ENCODE measurements at regions not wholly inside any gene's neighbourhood (a gene's known extent, or its start where the extent isn't known, plus 50 kb on each side); places are given as distances from the start of the nearest gene placed in this dataset.

GRCh38 chr4:74545448-74545847, 100.5 kb downstream of the AREG start:
- no peak overlapping the region; the same call in 1 of the 2 replicates for H3K27ac ChIP-seq
- TF ChIP-seq ZFX (IDR thresholded peaks at IDR 0.05; ENCODE audit: borderline replicate concordance) = no peak
- TF ChIP-seq, protein P1, sequence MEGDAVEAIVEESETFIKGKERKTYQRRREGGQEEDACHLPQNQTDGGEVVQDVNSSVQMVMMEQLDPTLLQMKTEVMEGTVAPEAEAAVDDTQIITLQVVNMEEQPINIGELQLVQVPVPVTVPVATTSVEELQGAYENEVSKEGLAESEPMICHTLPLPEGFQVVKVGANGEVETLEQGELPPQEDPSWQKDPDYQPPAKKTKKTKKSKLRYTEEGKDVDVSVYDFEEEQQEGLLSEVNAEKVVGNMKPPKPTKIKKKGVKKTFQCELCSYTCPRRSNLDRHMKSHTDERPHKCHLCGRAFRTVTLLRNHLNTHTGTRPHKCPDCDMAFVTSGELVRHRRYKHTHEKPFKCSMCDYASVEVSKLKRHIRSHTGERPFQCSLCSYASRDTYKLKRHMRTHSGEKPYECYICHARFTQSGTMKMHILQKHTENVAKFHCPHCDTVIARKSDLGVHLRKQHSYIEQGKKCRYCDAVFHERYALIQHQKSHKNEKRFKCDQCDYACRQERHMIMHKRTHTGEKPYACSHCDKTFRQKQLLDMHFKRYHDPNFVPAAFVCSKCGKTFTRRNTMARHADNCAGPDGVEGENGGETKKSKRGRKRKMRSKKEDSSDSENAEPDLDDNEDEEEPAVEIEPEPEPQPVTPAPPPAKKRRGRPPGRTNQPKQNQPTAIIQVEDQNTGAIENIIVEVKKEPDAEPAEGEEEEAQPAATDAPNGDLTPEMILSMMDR (IDR thresholded peaks at IDR 0.05) = no peak

DNA sequence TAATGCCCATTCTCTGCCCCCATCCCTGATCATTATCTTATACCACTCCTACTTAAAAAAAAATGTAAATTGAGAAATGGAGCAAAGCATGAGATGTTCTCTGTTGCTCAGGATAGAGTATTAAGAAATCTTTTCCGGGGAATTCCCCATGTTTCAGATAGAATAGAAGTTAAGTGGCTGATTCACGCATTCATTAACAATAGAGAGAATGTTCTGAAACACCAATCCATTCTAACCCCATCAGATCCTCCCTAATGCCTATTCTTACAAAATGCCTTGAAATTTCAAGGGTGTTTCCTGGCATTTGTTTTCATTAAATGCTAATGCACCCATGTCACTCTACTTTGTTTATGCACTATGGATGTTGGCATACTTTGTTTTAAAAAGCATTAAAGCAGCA, 101.1 kb downstream of the AREG start:
- no peak for TF ChIP-seq ZFX (IDR thresholded peaks at IDR 0.05; ENCODE audit: borderline replicate concordance)
- TF ChIP-seq, protein P1 (IDR thresholded peaks at IDR 0.05) = no peak
- H3K27ac ChIP-seq = no peak overlapping the region

DNA sequence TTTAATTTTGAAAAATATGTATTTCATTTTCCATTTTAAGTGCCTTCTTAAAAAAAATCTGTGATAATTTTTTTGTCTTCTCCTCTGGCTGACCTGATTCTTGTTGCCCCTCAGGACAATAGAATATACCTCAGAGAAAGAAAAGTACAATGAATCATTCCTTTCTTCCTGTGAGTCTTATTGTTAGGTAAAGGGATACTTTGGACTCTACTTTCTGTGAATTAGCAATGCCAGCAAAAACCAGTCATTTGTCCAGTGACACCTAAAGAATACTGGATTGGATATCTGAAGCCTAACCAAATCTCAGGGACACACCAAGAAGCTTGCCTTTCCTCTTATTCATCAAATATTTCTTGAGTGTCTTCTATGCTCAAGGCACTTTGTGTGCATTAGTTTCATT, 102.1 kb downstream of the AREG start:
- H3K27ac ChIP-seq = no peak overlapping the region
- TF ChIP-seq, protein P1 (IDR thresholded peaks at IDR 0.05) = no peak
- no peak for TF ChIP-seq ZFX (IDR thresholded peaks at IDR 0.05; ENCODE audit: borderline replicate concordance)

DNA sequence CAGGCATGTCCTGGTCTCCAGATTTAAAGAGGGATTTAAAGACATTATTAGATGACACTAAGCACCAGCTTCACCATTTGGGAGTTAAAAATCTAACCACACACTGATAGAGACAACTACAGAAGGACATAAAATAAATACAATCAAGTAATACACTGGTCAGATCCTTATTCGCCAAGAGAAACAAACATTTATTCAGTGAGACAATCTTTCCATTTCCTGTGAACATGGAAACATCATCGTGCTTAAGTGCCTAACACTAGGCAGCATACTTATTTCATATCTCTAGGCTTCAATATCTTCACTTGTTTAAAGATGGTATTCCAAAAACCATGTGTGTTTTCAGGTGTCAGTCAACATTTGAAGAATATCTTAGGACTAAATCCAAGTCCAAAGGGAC, 103.6 kb downstream of the AREG start:
- H3K27ac ChIP-seq = no peak overlapping the region

DNA sequence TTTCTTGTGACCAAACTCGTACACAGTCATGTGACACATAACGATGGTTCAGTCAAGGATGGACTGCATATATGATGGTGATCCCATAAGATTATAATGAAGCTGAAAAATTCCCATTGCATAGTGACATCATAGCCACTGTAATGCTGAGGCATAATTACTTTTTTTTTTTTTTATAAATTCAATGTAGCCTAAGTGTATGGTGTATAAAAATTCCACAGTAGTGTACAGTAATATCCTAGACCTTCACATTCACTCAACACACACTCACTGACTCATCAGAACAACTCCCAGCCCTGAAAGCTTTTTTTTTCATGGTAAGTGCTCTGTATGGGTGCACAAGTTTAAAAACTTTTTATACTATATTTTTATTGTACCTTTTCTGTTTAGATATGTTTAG, 105.0 kb downstream of the AREG start:
- no peak for TF ChIP-seq ZFX (IDR thresholded peaks at IDR 0.05; ENCODE audit: borderline replicate concordance)
- TF ChIP-seq, protein P1 (IDR thresholded peaks at IDR 0.05) = no peak
- no peak overlapping the region for H3K27ac ChIP-seq

More for the DNA sequence above, 103.6 kb downstream of the AREG start:
- TF ChIP-seq, protein P1 (IDR thresholded peaks at IDR 0.05) = no peak
- no peak for TF ChIP-seq ZFX (IDR thresholded peaks at IDR 0.05; ENCODE audit: borderline replicate concordance)

DNA sequence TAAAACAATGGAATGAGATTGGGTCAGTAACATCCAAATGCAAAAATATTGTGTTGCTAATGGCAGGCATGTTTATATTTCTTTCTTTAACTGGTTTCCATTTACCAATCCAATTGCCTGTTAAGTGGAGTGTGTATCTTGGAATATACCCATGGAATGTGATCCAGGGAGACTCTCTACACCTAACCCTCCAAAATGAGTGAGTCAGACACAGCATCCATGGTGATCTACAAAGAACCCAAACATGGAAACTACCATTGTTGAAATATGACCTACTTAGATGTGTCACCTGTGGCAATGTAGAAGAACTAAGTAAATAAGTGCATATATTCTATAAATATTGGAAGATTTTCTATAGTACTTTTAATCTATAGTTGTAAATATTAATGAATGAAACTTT, 110.3 kb downstream of the AREG start:
- TF ChIP-seq, protein P1 (IDR thresholded peaks at IDR 0.05) = no peak
- TF ChIP-seq ZFX (IDR thresholded peaks at IDR 0.05; ENCODE audit: borderline replicate concordance) = no peak
- no peak overlapping the region for H3K27ac ChIP-seq

DNA sequence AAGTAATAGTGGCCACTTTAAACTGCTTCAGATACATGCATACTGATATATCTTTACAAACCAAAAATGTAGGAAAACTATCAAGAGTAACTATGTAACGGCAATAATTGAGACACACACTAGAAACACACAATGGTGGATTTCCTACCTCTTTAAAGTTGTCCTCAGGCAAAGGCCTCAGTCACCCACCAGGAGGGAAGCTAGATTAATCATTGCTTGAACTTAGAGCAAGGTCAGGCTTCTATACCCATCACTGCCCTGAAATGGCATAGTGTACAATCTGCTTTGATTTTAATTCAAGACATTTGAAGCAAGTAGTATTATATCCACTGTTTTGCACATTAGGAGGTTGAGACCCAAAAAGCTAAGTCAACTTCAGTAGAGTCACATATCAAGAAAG, 110.9 kb downstream of the AREG start:
- H3K27ac ChIP-seq = no peak overlapping the region
- TF ChIP-seq, protein P1 (IDR thresholded peaks at IDR 0.05) = no peak
- TF ChIP-seq ZFX (IDR thresholded peaks at IDR 0.05; ENCODE audit: borderline replicate concordance) = no peak
